Vagina (tissue), 2 donors: ENCODE measurements at regions not wholly inside any gene's neighbourhood (a gene's known extent, or its start where the extent isn't known, plus 50 kb on each side); places are given as distances from the start of the nearest gene placed in this dataset.

Experiments
- DNase-seq, 2 donors: peaks; one replicate each; pipeline ENCODE4 v3.0.0-alpha.2; 2017; ENCODE audit errors: extremely low spot score in 2 of 2
- H3K27ac ChIP-seq: fragments of 200-600 bp; sonication (generic); one replicate; pipeline ENCODE4 v1.5.1; 2019
- H3K27me3 ChIP-seq: fragments of 200-600 bp; sonication (generic); one replicate; pipeline ENCODE4 v1.5.1; 2019
- H3K36me3 ChIP-seq, 2 donors: fragments of 200-600 bp; sonication (generic); one replicate each; pipeline ENCODE4 v1.5.1; 2017 to 2019
- H3K4me1 ChIP-seq: fragments of 200-600 bp; sonication (generic); one replicate; pipeline ENCODE4 v1.5.1; 2019
- H3K4me3 ChIP-seq, 2 donors: fragments of 200-600 bp; sonication (generic); 1 replicate in 1 of 2; 2 replicates in 1 of 2; pipeline ENCODE4 v1.5.1; 2016 to 2019
- H3K9me3 ChIP-seq: fragments of 200-600 bp; sonication (generic); one replicate; pipeline ENCODE4 v1.5.1; 2019
- CTCF ChIP-seq, 3 experiments: fragments of 450-650 bp in 2 of 3; fragments of 200-600 bp in 1 of 3; sonication (generic) in 1 of 3; IDR thresholded peaks; one replicate each; pipeline ENCODE4 v1.5.1; 2017 to 2019; ENCODE audit warnings: antibody characterized with exemption in 3 of 3, mild to moderate bottlenecking in 2 of 3, moderate library complexity in 2 of 3
- POLR2A ChIP-seq, 2 donors: fragments of 450-650 bp; IDR thresholded peaks; one replicate each; pipeline ENCODE4 v1.6.1; 2017; ENCODE audit warnings: antibody characterized with exemption in 2 of 2, mild to moderate bottlenecking in 2 of 2, moderate library complexity in 2 of 2
- POLR2AphosphoS5 ChIP-seq, 2 donors: sonication (generic); formaldehyde crosslinking; IDR thresholded peaks; one replicate each; pipeline ENCODE4 v1.9.0; 2017; ENCODE audit warnings: antibody characterized with exemption in 2 of 2, mild to moderate bottlenecking in 2 of 2, low read depth in 1 of 2; ENCODE audit not compliant: insufficient read depth in 1 of 2
- intact Hi-C: fragments of 100-400 bp; cut with DNase I; formaldehyde crosslinking; loops from one replicate; pipeline ENCODE4 v1.15.1; 2023

GRCh38 chr9:90447773-90448172, 194.9 kb downstream of the DIRAS2 start:
- no peak for DNase-seq
- Histone ChIP-seq H3K4me1 (no peaks in the 10 kb centered on the region), H3K27me3 (no peaks in the 10 kb centered on the region), H3K9me3 (no peaks in the 10 kb centered on the region), H3K4me3 (no peak overlapping the region), H3K27ac (no peak overlapping the region), H3K36me3 (no peaks in the 10 kb centered on the region)
- intact Hi-C loops = no loop called here
- TF ChIP-seq POLR2A (IDR thresholded peaks at IDR 0.05) (no peak), CTCF (IDR thresholded peaks at IDR 0.05) (no peak), POLR2AphosphoS5 (IDR thresholded peaks at IDR 0.05; ENCODE audit: insufficient read depth in 1 of 2, low read depth in 1 of 2) (no peak)

GRCh38 chr9:90449213-90449925, 193.3 kb downstream of the DIRAS2 start:
- intact Hi-C loops = no loop called here
- Histone ChIP-seq H3K36me3 (no peaks in the 10 kb centered on the region), H3K27ac (no peak overlapping the region), H3K4me3 (no peak overlapping the region), H3K4me1 (no peaks in the 10 kb centered on the region), H3K9me3 (no peaks in the 10 kb centered on the region), H3K27me3 (no peaks in the 10 kb centered on the region)
- TF ChIP-seq CTCF (IDR thresholded peaks at IDR 0.05) = no peak
- TF ChIP-seq POLR2AphosphoS5 (IDR thresholded peaks at IDR 0.05; ENCODE audit: insufficient read depth in 1 of 2, low read depth in 1 of 2) = no peak
- no peak for TF ChIP-seq POLR2A (IDR thresholded peaks at IDR 0.05)
- DNase-seq = no peak

GRCh38 chr9:90451804-90452203, 190.8 kb downstream of the DIRAS2 start:
- Histone ChIP-seq H3K27me3 (no peaks in the 10 kb centered on the region), H3K4me1 (no peaks in the 10 kb centered on the region), H3K4me3 (no peak overlapping the region), H3K27ac (no peak overlapping the region), H3K9me3 (no peaks in the 10 kb centered on the region), H3K36me3 (no peaks in the 10 kb centered on the region)
- TF ChIP-seq CTCF (IDR thresholded peaks at IDR 0.05) = no peak
- TF ChIP-seq POLR2AphosphoS5 (IDR thresholded peaks at IDR 0.05; ENCODE audit: insufficient read depth in 1 of 2, low read depth in 1 of 2) = no peak
- no peak for TF ChIP-seq POLR2A (IDR thresholded peaks at IDR 0.05)
- intact Hi-C loops = no loop called here
- no peak for DNase-seq

- no peaks in the 10 kb centered on the region for H3K27me3 ChIP-seq
- DNase-seq = no peak
- intact Hi-C loops = no loop called here
- H3K4me1 ChIP-seq = no peaks in the 10 kb centered on the region
- no peak overlapping the region for H3K27ac ChIP-seq
- no peak overlapping the region for H3K4me3 ChIP-seq
- H3K9me3 ChIP-seq = no peaks in the 10 kb centered on the region
- no peaks in the 10 kb centered on the region for H3K36me3 ChIP-seq
- TF ChIP-seq POLR2AphosphoS5 (IDR thresholded peaks at IDR 0.05; ENCODE audit: insufficient read depth in 1 of 2, low read depth in 1 of 2) (no peak), CTCF (IDR thresholded peaks at IDR 0.05) (no peak), POLR2A (IDR thresholded peaks at IDR 0.05) (no peak)
Observed at GRCh38 chr9:90455316-90455715, 187.3 kb downstream of the DIRAS2 start.

GRCh38 chr9:90457386-90458190, 185.0 kb downstream of the DIRAS2 start:
- H3K4me1 ChIP-seq = no peaks in the 10 kb centered on the region

More at GRCh38 chr9:90457386-90458190, 185.0 kb downstream of the DIRAS2 start:
- no peak for DNase-seq
- H3K36me3 ChIP-seq = no peaks in the 10 kb centered on the region
- H3K27ac ChIP-seq = no peak overlapping the region
- intact Hi-C loops = no loop called here
- no peaks in the 10 kb centered on the region for H3K9me3 ChIP-seq
- H3K27me3 ChIP-seq = no peaks in the 10 kb centered on the region
- TF ChIP-seq POLR2AphosphoS5 (IDR thresholded peaks at IDR 0.05; ENCODE audit: insufficient read depth in 1 of 2, low read depth in 1 of 2) = no peak
- no peak for TF ChIP-seq CTCF (IDR thresholded peaks at IDR 0.05)
- TF ChIP-seq POLR2A (IDR thresholded peaks at IDR 0.05) = no peak
- no peak overlapping the region for H3K4me3 ChIP-seq
